ENCODE measurements at regions not wholly inside any gene's neighbourhood (a gene's known extent, or its start where the extent isn't known, plus 50 kb on each side); places are given as distances from the start of the nearest gene placed in this dataset.

- ATAC-seq (no peak), FAIRE-seq (no peak), DNase-seq (ENCODE audit: extremely low read depth in 1 of 4, low spot score in 3 of 4) (no peak)
- H4K20me1 ChIP-seq (replicated peaks; ENCODE audit: control insufficient read depth, insufficient read depth, low read length), result no peaks in the 10 kb centered on the region
- no peaks in the 10 kb centered on the region for H3K27me3 ChIP-seq (ENCODE audit: control insufficient read depth in 2 of 2, insufficient read depth in 2 of 2, low read length in 2 of 2)
- no TSS peak for BruUV-seq (replicated peaks)
- in situ Hi-C loops (cut with MboI) (no loop called here), intact Hi-C loops (cut with micrococcal nuclease) (no loop called here)
- H3K79me2 ChIP-seq (ENCODE audit: control insufficient read depth, insufficient read depth, low read length), result no peaks in the 10 kb centered on the region
- no peaks in the 10 kb centered on the region for H3K4me1 ChIP-seq (replicated peaks in 1 of 2; ENCODE audit: control insufficient read depth in 2 of 2, insufficient read depth in 2 of 2, low read length in 2 of 2)
- H2AFZ ChIP-seq (ENCODE audit: low read depth, low read length), result no peak overlapping the region
- H3K27ac ChIP-seq (ENCODE audit: extremely low read depth, low read depth, low read length), result no peak overlapping the region
- H3K36me3 ChIP-seq (ENCODE audit: control insufficient read depth, insufficient read depth, low read length), result no peaks in the 10 kb centered on the region
- H3K4me2 ChIP-seq (ENCODE audit: insufficient read depth, low read length), result no peak overlapping the region
- no peak overlapping the region for H3K4me3 ChIP-seq
- H3K9me1 ChIP-seq (ENCODE audit: control insufficient read depth, insufficient read depth, low read length), result no peaks in the 10 kb centered on the region
- ChIA-PET CTCF (ENCODE audit: low intra/inter-chr PET ratio) (no interaction called here), POLR2A (no interaction called here)
- H3K9me3 ChIP-seq (replicated peaks; ENCODE audit: control insufficient read depth, insufficient read depth, low read depth, low read length), result no peaks in the 10 kb centered on the region
- H3K9ac ChIP-seq (ENCODE audit: insufficient read depth in 1 of 2, low read depth in 2 of 2, low read length in 2 of 2), result no peak overlapping the region
- WGBS (ENCODE audit: insufficient coverage, low coverage, missing lambda C conversion rate), result 0% methylated on average over 1 of the region's 1 CpG
- TF ChIP-seq, protein P1, sequence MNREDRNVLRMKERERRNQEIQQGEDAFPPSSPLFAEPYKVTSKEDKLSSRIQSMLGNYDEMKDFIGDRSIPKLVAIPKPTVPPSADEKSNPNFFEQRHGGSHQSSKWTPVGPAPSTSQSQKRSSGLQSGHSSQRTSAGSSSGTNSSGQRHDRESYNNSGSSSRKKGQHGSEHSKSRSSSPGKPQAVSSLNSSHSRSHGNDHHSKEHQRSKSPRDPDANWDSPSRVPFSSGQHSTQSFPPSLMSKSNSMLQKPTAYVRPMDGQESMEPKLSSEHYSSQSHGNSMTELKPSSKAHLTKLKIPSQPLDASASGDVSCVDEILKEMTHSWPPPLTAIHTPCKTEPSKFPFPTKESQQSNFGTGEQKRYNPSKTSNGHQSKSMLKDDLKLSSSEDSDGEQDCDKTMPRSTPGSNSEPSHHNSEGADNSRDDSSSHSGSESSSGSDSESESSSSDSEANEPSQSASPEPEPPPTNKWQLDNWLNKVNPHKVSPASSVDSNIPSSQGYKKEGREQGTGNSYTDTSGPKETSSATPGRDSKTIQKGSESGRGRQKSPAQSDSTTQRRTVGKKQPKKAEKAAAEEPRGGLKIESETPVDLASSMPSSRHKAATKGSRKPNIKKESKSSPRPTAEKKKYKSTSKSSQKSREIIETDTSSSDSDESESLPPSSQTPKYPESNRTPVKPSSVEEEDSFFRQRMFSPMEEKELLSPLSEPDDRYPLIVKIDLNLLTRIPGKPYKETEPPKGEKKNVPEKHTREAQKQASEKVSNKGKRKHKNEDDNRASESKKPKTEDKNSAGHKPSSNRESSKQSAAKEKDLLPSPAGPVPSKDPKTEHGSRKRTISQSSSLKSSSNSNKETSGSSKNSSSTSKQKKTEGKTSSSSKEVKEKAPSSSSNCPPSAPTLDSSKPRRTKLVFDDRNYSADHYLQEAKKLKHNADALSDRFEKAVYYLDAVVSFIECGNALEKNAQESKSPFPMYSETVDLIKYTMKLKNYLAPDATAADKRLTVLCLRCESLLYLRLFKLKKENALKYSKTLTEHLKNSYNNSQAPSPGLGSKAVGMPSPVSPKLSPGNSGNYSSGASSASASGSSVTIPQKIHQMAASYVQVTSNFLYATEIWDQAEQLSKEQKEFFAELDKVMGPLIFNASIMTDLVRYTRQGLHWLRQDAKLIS (CRISPR knock-in tag; IDR thresholded peaks at IDR 0.05), result no peak
- TF ChIP-seq NRF1 (conservative IDR thresholded peaks at IDR 0.05 in 1 of 2, IDR thresholded peaks at IDR 0.05 in 1 of 2), result no peak
- no peak for TF ChIP-seq GMEB1 (CRISPR knock-in tag; IDR thresholded peaks at IDR 0.05)
- TF ChIP-seq STAG1 (CRISPR knock-in tag; IDR thresholded peaks at IDR 0.05; ENCODE audit: borderline replicate concordance), result no peak
- TF ChIP-seq HDAC3 (IDR thresholded peaks at IDR 0.05; ENCODE audit: borderline replicate concordance, partially characterized antibody), result no peak
- no peak for TF ChIP-seq RBFOX2 (IDR thresholded peaks at IDR 0.05; ENCODE audit: low read depth, low read length)
- no peak for TF ChIP-seq SOX6 (IDR thresholded peaks at IDR 0.05)
- no peak for TF ChIP-seq MYNN (IDR thresholded peaks at IDR 0.05)
- no peak for TF ChIP-seq MYNN (CRISPR knock-in tag; IDR thresholded peaks at IDR 0.05)
- no peak for TF ChIP-seq KDM2B (CRISPR knock-in tag; IDR thresholded peaks at IDR 0.05)
- TF ChIP-seq, protein P2, sequence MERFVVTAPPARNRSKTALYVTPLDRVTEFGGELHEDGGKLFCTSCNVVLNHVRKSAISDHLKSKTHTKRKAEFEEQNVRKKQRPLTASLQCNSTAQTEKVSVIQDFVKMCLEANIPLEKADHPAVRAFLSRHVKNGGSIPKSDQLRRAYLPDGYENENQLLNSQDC (CRISPR knock-in tag; IDR thresholded peaks at IDR 0.05), result no peak
- TF ChIP-seq ZNF436 (CRISPR knock-in tag; IDR thresholded peaks at IDR 0.05), result no peak
- TF ChIP-seq MYBL2 (IDR thresholded peaks at IDR 0.05; ENCODE audit: low read depth), result no peak
- TF ChIP-seq MYBL2 (CRISPR knock-in tag; IDR thresholded peaks at IDR 0.05; ENCODE audit: borderline replicate concordance), result no peak
- TF ChIP-seq ZNF766 (CRISPR knock-in tag; conservative IDR thresholded peaks at IDR 0.05), result no peak
These were observed 312.7 kb upstream of the KCNJ16 start for GRCh38 chr17:69762359-69762758.

All from K562 (cell line).